Activated T-helper 1 cell treated with anti-CD3 and anti-CD28 coated beads, Interleukin-12 subunit alpha, Interleukin-12 subunit beta, Interleukin-2, Interleukin-4 antibody, amounts not matched to agents 30 ng/mL and 10 ng/mL and 1 ng/mL, durations not matched to agents 14 hours and 24 hours and 36 hours (primary cell): ENCODE measurements at regions not wholly inside any gene's neighbourhood (a gene's known extent, or its start where the extent isn't known, plus 50 kb on each side); places are given as distances from the start of the nearest gene placed in this dataset.

ENCODE experiments used
- DNase-seq: peaks from one replicate; pipeline ENCODE4 v3.0.0; 2021; ENCODE audit warnings: low spot score
- H3K27ac Mint-ChIP-seq: one replicate; pipeline ENCODE4 v1.8.0; 2021; ENCODE audit warnings: mild to moderate bottlenecking, mixed read lengths
- H3K27me3 Mint-ChIP-seq: one replicate; pipeline ENCODE4 v1.8.0; 2022; ENCODE audit warnings: mild to moderate bottlenecking, moderate library complexity, mixed read lengths; ENCODE audit not compliant: insufficient read depth
- H3K36me3 Mint-ChIP-seq: one replicate; pipeline ENCODE4 v1.8.0; 2021; ENCODE audit warnings: low read depth, mixed read lengths
- H3K4me1 Mint-ChIP-seq: one replicate; pipeline ENCODE4 v1.8.0; 2021; ENCODE audit warnings: low read depth, mixed read lengths
- H3K4me3 Mint-ChIP-seq: one replicate; pipeline ENCODE4 v1.8.0; 2021; ENCODE audit warnings: mild to moderate bottlenecking, moderate library complexity, mixed read lengths
- H3K9me3 Mint-ChIP-seq: one replicate; pipeline ENCODE4 v1.8.0; 2021; ENCODE audit warnings: mixed read lengths
- intact Hi-C: fragments of 100-400 bp; cut with micrococcal nuclease; formaldehyde crosslinking; loops from one replicate; pipeline ENCODE4 v1.15.1; 2024

GRCh38 chrX:131595120-131595519 is 51.2 kb downstream of the OR13H1 start:
- Mint-ChIP-seq H3K4me3 (no peak overlapping the region), H3K4me1 (no peaks in the 10 kb centered on the region), H3K27ac (no peak overlapping the region), H3K27me3 (no peaks in the 10 kb centered on the region), H3K36me3 (no peaks in the 10 kb centered on the region), H3K9me3 (no peaks in the 10 kb centered on the region)
- intact Hi-C loops: no loop called here
- no peak for DNase-seq

DNA sequence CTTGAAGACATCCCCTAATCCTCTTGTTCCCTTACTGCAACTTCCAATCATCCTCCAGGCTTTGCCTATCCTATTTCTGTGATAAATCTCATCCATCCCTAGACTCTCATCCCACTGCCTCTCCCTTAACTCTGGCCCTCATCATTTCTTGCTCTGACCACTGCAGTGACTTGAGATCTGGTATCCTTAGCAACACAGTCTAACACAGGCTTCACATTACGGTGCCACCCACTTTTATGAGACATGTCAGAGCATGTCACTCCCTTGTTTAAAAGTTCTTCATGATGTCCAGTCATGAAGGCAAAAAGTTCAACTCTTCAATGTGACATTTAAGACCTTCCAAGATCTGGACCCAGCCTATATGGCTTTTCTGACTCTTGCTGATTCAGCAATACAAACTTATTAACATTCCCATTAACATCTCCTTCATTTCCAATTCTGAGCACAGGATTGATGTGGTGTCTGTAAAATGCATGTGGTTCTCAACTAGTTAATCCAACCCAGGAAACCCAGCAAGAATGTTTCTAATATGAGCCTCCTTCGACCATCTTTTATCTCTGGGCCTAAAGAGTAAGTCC is 64.0 kb downstream of the OR13H1 start:
- Mint-ChIP-seq H3K4me1 (no peaks in the 10 kb centered on the region), H3K9me3 (no peaks in the 10 kb centered on the region), H3K27me3 (no peaks in the 10 kb centered on the region), H3K27ac (no peak overlapping the region), H3K4me3 (no peak overlapping the region), H3K36me3 (no peaks in the 10 kb centered on the region)
- intact Hi-C loops: no loop called here
- no peak for DNase-seq

- Mint-ChIP-seq H3K9me3 (no peaks in the 10 kb centered on the region), H3K27ac (no peak overlapping the region), H3K36me3 (no peaks in the 10 kb centered on the region), H3K4me1 (no peaks in the 10 kb centered on the region), H3K4me3 (no peak overlapping the region), H3K27me3 (no peaks in the 10 kb centered on the region)
- no peak for DNase-seq
- intact Hi-C loops: no loop called here
Measured at GRCh38 chrX:131609480-131609879, 65.6 kb downstream of the OR13H1 start.

- H3K27me3 Mint-ChIP-seq: peaks cover 2% of the 10 kb centered on the region
- H3K4me3 Mint-ChIP-seq: no peak overlapping the region
- H3K27ac Mint-ChIP-seq: no peak overlapping the region
- H3K36me3 Mint-ChIP-seq: no peaks in the 10 kb centered on the region
- no peaks in the 10 kb centered on the region for H3K9me3 Mint-ChIP-seq
- no peak for DNase-seq
- H3K4me1 Mint-ChIP-seq: no peaks in the 10 kb centered on the region
- intact Hi-C loops: no loop called here
Measured at GRCh38 chrX:131613260-131613659, 69.4 kb downstream of the OR13H1 start.

GRCh38 chrX:131614241-131614640 is 70.4 kb downstream of the OR13H1 start:
- H3K4me1 Mint-ChIP-seq: no peaks in the 10 kb centered on the region

DNA sequence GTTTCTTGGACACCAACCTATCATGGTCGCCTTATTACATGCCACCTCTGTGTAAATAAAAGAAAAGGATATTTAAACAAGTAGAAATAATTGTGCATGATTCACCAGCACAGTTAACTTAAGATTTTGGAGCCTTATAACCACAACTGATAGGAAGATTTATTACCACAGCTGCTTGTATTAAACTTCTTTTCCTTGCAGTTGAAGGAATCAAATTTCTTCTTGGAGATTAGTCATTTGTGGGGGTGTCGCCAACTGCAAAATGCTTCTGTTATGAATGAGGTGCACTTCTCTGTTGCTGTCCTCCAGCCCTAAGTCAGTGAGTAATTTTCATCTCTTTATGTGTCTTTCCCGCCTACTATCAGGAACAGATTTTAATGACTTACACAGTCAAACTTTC is 73.3 kb downstream of the OR13H1 start:
- Mint-ChIP-seq H3K27ac (no peak overlapping the region), H3K27me3 (peaks cover 6% of the 10 kb centered on the region), H3K9me3 (no peaks in the 10 kb centered on the region), H3K4me1 (no peaks in the 10 kb centered on the region), H3K36me3 (no peaks in the 10 kb centered on the region), H3K4me3 (no peak overlapping the region)
- intact Hi-C loops: no loop called here
- no peak for DNase-seq

More at GRCh38 chrX:131614241-131614640, 70.4 kb downstream of the OR13H1 start:
- Mint-ChIP-seq H3K4me3 (no peak overlapping the region), H3K36me3 (no peaks in the 10 kb centered on the region), H3K9me3 (no peaks in the 10 kb centered on the region), H3K27me3 (peaks cover 2% of the 10 kb centered on the region), H3K27ac (no peak overlapping the region)
- no peak for DNase-seq
- intact Hi-C loops: no loop called here

DNA sequence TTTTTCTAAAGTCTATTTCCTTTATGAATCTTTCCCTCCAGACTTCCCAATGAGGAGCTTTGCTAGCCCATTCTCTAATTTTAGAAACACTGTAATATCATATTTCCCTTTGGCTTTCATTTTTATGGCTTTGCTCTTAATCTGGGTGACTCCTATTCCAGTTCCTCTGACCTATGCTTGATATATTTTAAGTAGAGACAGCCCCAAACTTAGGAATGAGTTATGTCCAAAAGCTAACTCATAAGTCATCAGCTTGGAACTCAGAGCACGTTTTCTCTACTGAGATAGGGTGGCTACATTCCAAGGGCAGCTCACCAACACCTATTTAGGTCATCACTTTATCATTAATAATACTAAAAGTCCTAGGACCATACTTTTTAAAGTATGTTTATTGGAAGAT is 77.8 kb downstream of the OR13H1 start:
- Mint-ChIP-seq H3K36me3 (no peaks in the 10 kb centered on the region), H3K27me3 (peaks cover 4% of the 10 kb centered on the region), H3K4me3 (no peak overlapping the region), H3K27ac (no peak overlapping the region), H3K9me3 (no peaks in the 10 kb centered on the region), H3K4me1 (no peaks in the 10 kb centered on the region)
- DNase-seq: no peak
- intact Hi-C loops: no loop called here

DNA sequence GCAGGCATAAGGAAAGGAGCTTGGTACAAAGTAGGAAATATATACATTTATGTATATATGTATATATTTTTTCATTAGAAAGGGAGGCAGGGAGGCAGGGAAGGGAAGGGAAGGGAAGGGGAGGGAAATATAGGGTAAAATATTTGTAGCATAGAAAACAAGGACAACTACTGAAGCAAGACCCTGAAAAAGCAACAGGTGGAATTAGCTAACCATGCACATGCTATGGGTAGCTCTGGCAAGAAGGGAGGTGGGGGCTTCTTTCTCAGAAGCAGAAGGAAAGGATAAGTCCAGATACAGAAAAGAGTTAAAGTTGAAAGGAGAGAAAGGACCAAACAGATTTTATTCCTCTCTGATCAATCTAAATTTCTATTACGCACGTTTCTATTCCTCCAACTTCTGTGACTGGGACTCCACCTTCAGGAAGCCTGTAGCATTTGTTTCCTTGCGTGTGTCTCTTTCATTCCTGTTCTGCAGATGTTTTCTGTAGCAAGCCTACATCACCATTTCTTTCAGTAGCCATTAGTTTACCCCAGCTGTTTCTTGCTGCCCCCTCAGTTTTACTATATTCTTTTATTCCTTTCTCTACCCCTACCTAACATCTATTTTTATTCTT is 82.9 kb downstream of the OR13H1 start:
- no peaks in the 10 kb centered on the region for H3K9me3 Mint-ChIP-seq
- peaks cover 3% of the 10 kb centered on the region for H3K27me3 Mint-ChIP-seq
- intact Hi-C loops: no loop called here
- no peak overlapping the region for H3K27ac Mint-ChIP-seq
- H3K36me3 Mint-ChIP-seq: no peaks in the 10 kb centered on the region
- no peaks in the 10 kb centered on the region for H3K4me1 Mint-ChIP-seq
- no peak overlapping the region for H3K4me3 Mint-ChIP-seq
- no peak for DNase-seq

- Mint-ChIP-seq H3K4me3 (no peak overlapping the region), H3K4me1 (no peaks in the 10 kb centered on the region), H3K9me3 (no peaks in the 10 kb centered on the region), H3K27ac (no peak overlapping the region), H3K36me3 (no peaks in the 10 kb centered on the region), H3K27me3 (peaks cover 3% of the 10 kb centered on the region)
- DNase-seq: no peak
- intact Hi-C loops: no loop called here
Measured at GRCh38 chrX:131630534-131630933, 86.7 kb downstream of the OR13H1 start.

DNA sequence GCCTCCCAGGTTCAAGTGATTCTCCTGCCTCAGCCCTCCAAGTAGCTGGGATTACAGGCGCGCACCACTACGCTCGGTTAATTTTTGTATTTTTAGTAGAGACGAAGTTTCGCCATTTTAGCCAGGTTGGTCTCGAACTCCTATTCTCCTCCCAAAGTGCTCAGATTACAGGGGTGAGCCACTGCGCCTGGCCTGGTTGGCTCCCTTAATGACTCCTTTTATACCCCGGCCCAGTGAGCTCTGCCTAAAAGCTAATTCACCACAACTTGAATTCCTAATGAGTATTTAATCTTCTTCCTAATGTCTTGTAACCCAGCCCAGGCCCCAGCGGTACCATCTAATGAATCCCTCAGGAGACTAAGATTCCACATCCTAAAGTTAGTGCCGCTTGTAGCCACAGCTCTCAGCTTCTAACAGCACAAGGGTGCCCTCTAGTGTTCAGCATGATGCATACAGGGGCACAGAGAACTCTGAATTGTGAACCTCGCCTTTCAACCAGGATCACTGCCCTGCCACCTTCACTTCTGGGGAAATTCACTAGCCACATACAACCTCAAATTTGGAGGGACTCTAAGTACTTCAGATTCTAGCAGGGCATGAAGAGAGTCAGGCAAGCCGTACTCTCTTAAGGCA is 89.5 kb downstream of the OR13H1 start:
- DNase-seq: peak; percentile 3
- Mint-ChIP-seq H3K27ac (no peak overlapping the region), H3K27me3 (no peaks in the 10 kb centered on the region), H3K9me3 (no peaks in the 10 kb centered on the region), H3K4me1 (no peaks in the 10 kb centered on the region), H3K36me3 (no peaks in the 10 kb centered on the region), H3K4me3 (no peak overlapping the region)
- intact Hi-C loops: no loop called here

- intact Hi-C loops: no loop called here
- no peak for DNase-seq
- Mint-ChIP-seq H3K36me3 (no peaks in the 10 kb centered on the region), H3K9me3 (no peaks in the 10 kb centered on the region), H3K4me1 (no peaks in the 10 kb centered on the region), H3K27me3 (no peaks in the 10 kb centered on the region), H3K4me3 (no peak overlapping the region), H3K27ac (no peak overlapping the region)
Measured at GRCh38 chrX:131634900-131635299, 91.0 kb downstream of the OR13H1 start.

DNA sequence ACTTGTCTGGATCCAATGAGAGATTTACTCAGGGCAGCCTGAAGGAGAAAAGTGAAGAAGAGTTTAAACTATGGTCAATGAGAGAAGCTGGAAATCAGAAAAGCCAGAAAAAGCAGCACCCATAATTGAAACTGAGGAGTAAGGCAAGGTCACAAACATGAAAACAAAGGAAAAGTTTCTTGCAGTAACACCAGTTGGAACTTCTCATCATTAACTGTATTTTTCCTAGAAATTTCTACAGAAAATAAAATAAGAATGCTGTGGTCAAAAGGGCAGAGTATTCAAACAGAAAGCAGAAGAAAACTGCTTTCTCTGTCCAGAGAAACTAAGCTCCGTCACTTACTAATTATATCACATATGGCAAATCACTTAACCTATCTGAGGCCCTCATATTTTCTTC is 102.2 kb downstream of the OR13H1 start:
- Mint-ChIP-seq H3K4me3 (no peak overlapping the region), H3K27me3 (peaks cover 2% of the 10 kb centered on the region), H3K27ac (no peak overlapping the region), H3K9me3 (no peaks in the 10 kb centered on the region), H3K4me1 (no peaks in the 10 kb centered on the region), H3K36me3 (no peaks in the 10 kb centered on the region)
- DNase-seq: no peak
- intact Hi-C loops: no loop called here

DNA sequence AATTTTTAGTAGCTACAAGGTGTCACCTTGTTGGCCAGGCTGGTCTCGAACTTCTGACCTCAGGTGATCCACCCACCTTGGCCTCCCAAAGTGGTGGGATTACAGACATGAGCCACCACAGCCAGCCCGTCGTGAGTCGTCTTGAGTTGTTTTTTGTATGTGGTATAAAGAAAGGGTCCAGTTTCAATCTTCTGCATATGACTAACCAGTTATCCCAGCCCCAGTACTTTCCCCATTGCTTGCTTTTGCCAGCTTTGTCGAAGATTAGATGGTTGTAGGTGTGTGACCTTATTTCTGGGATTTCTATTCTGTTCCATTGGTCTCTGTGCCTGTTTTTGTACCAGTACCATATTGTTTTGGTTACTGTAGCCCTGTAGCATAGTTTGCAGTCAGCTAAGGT is 105.9 kb downstream of the OR13H1 start:
- no peaks in the 10 kb centered on the region for H3K27me3 Mint-ChIP-seq
- H3K9me3 Mint-ChIP-seq: no peaks in the 10 kb centered on the region
- no peaks in the 10 kb centered on the region for H3K36me3 Mint-ChIP-seq
- H3K27ac Mint-ChIP-seq: no peak overlapping the region
- no peaks in the 10 kb centered on the region for H3K4me1 Mint-ChIP-seq
- no peak for DNase-seq
- intact Hi-C loops: no loop called here
- no peak overlapping the region for H3K4me3 Mint-ChIP-seq
